WTC11 (cell line): ENCODE measurements at regions not wholly inside any gene's neighbourhood (a gene's known extent, or its start where the extent isn't known, plus 50 kb on each side); places are given as distances from the start of the nearest gene placed in this dataset.

ENCODE experiments used
- ATAC-seq: fragments of 200-7000 bp; cut with Tn5 transposase; 2 replicates; pipeline ENCODE4 v1.10.0; 2021; ENCODE audit warnings: mild to moderate bottlenecking, moderate library complexity
- CTCF ChIA-PET: fragments of 300-600 bp; sonication (Branson Sonifier 250); formaldehyde crosslinking; loops from one replicate; lab custom pipeline; 2021; ENCODE audit warnings: antibody characterized with exemption; lab: Charles Lee
- POLR2A ChIA-PET: fragments of 350-600 bp; sonication (Branson Sonifier 250); formaldehyde crosslinking; loops from one replicate; lab custom pipeline; 2021; ENCODE audit warnings: antibody characterized with exemption; lab: Charles Lee
- DNase-seq: peaks from one replicate; pipeline ENCODE4 v3.0.0; 2021; ENCODE audit warnings: low spot score
- H3K27ac Mint-ChIP-seq: 2 replicates; pipeline ENCODE4 v1.8.0; 2021; ENCODE audit warnings: mixed read lengths
- H3K27me3 Mint-ChIP-seq: 2 replicates; pipeline ENCODE4 v1.8.0; 2021; ENCODE audit warnings: low read depth, mild to moderate bottlenecking, moderate library complexity, mixed read lengths
- H3K36me3 Mint-ChIP-seq: 2 replicates; pipeline ENCODE4 v1.8.0; 2021; ENCODE audit warnings: mixed read lengths
- H3K4me1 Mint-ChIP-seq: 2 replicates; pipeline ENCODE4 v1.8.0; 2022; ENCODE audit warnings: mixed read lengths
- H3K4me3 Mint-ChIP-seq: 2 replicates; pipeline ENCODE4 v1.8.0; 2021; ENCODE audit warnings: mild to moderate bottlenecking, moderate library complexity, mixed read lengths
- H3K9me3 Mint-ChIP-seq: 2 replicates; pipeline ENCODE4 v1.8.0; 2021; ENCODE audit warnings: mixed read lengths
- MXD4 ChIP-seq: fragments of 250-450 bp; sonication (Bioruptor Pico); IDR thresholded peaks from 2 replicates; pipeline ENCODE4 v1.8.0; 2021; ENCODE audit warnings: mild to moderate bottlenecking, moderate library complexity, borderline replicate concordance
- MYBL2 ChIP-seq: sonication (generic); formaldehyde crosslinking; IDR thresholded peaks from 2 replicates; pipeline ENCODE4 v1.8.1; 2023; ENCODE audit warnings: mild to moderate bottlenecking, moderate library complexity, missing genetic modification reagents
- TEAD4 ChIP-seq: sonication (generic); formaldehyde crosslinking; IDR thresholded peaks from 2 replicates; pipeline ENCODE4 v1.8.0; 2022; ENCODE audit warnings: mild to moderate bottlenecking, missing genetic modification reagents
- TP53 ChIP-seq: sonication (generic); formaldehyde crosslinking; IDR thresholded peaks from 2 replicates; pipeline ENCODE4 v1.8.1; 2023; ENCODE audit warnings: mild to moderate bottlenecking, missing genetic modification reagents
- ZNF232 ChIP-seq: sonication (generic); formaldehyde crosslinking; IDR thresholded peaks from 2 replicates; pipeline ENCODE4 v1.8.0; 2022; ENCODE audit warnings: mild to moderate bottlenecking, missing genetic modification reagents
- ZNF317 ChIP-seq: sonication (generic); formaldehyde crosslinking; IDR thresholded peaks from 2 replicates; pipeline ENCODE4 v1.8.1; 2023; ENCODE audit warnings: low read depth, mild to moderate bottlenecking, moderate library complexity, missing genetic modification reagents, borderline replicate concordance
- ZNF416 ChIP-seq: fragments of 250-450 bp; sonication (Bioruptor Pico); IDR thresholded peaks from 2 replicates; pipeline ENCODE4 v1.9.0; 2021; ENCODE audit warnings: mild to moderate bottlenecking, inconsistent platforms
- ZNF423 ChIP-seq: fragments of 250-450 bp; sonication (Bioruptor Pico); IDR thresholded peaks from 2 replicates; pipeline ENCODE4 v2.1.2; 2022; ENCODE audit warnings: mild to moderate bottlenecking, moderate library complexity
- TF ChIP-seq, protein P1 (sequence below): sonication (generic); formaldehyde crosslinking; IDR thresholded peaks from 2 replicates; pipeline ENCODE4 v1.8.0; 2023; ENCODE audit warnings: mild to moderate bottlenecking, missing genetic modification reagents
- TF ChIP-seq, protein P2 (sequence below): sonication (generic); formaldehyde crosslinking; IDR thresholded peaks from 2 replicates; pipeline ENCODE4 v1.8.1; 2022; ENCODE audit warnings: mild to moderate bottlenecking, missing genetic modification reagents, moderate library complexity, borderline replicate concordance
- TF ChIP-seq, protein P3 (sequence below): sonication (generic); formaldehyde crosslinking; IDR thresholded peaks from 2 replicates; pipeline ENCODE4 v1.8.1; 2023; ENCODE audit warnings: mild to moderate bottlenecking, missing genetic modification reagents, moderate library complexity
- TF ChIP-seq, protein P4 (sequence below): sonication (generic); formaldehyde crosslinking; IDR thresholded peaks from 2 replicates; pipeline ENCODE4 v1.8.1; 2022; ENCODE audit warnings: mild to moderate bottlenecking, moderate library complexity, missing genetic modification reagents
- TF ChIP-seq, protein P5 (sequence below): sonication (generic); formaldehyde crosslinking; IDR thresholded peaks from 2 replicates; pipeline ENCODE4 v1.8.0; 2022; ENCODE audit warnings: mild to moderate bottlenecking, missing genetic modification reagents
- TF ChIP-seq, protein P6 (sequence below): sonication (generic); formaldehyde crosslinking; IDR thresholded peaks from 2 replicates; pipeline ENCODE4 v1.8.0; 2022; ENCODE audit warnings: mild to moderate bottlenecking, missing genetic modification reagents

DNA sequence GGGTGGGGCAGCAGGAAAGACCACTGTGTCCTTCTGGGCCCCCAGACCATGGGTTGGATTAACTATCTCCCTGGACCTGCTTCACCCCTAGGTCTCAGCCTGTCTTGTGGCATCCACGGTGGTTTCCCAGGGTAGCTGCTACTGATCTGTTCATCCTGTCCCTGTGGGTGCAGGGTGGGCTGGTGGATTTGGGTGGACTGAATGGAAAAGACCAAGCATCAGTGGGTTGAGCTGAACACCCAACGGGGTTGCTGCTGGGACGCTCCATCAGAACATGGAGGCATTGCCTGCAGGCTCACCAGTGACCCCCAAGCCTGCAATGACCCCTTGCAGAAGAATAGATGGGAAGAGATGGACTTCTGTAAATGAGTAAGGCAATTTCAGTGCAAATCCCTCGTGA lies 812.1 kb downstream of the TBC1D22A start:
- no peak for ATAC-seq
- Mint-ChIP-seq H3K36me3 (peaks cover 21% of the 10 kb centered on the region), H3K9me3 (peaks cover 59% of the 10 kb centered on the region)

DNA sequence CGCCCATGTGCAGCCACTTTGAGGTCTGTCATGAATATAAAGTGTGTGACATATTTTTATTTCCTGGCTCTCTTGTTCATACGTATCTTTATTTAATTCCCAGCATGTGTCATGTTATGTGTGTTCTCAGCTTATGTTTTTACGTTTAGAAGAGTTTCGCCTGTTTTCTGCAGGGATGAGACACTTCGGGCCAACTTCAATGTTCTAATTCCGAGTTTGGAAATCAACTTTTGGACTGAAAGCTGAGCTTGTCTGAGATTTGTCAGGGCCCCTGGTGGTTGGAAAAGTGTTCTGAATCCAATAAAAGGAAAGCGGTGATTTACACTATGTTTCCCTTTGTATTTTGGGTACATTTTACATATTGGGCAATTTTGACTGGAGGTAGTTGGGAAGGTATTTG lies 810.7 kb downstream of the TBC1D22A start:
- ChIA-PET CTCF (no interaction called here), POLR2A (no interaction called here)
- Mint-ChIP-seq H3K27me3 (no peaks in the 10 kb centered on the region; the same call in 1 of the 2 replicates), H3K36me3 (peaks cover 15% of the 10 kb centered on the region), H3K4me1 (peaks cover 5% of the 10 kb centered on the region; the same call in 1 of the 2 replicates), H3K4me3 (no peak overlapping the region), H3K9me3 (peaks cover 54% of the 10 kb centered on the region), H3K27ac (no peak overlapping the region)
- DNase-seq (no peak), ATAC-seq (no peak)
- TF ChIP-seq MYBL2 (CRISPR knock-in tag) (no peak), TEAD4 (CRISPR knock-in tag) (no peak), ZNF423 (CRISPR knock-in tag) (no peak), MXD4 (CRISPR knock-in tag) (no peak), ZNF416 (CRISPR knock-in tag) (no peak), ZNF232 (CRISPR knock-in tag) (no peak), TP53 (CRISPR knock-in tag) (no peak)
- TF ChIP-seq, protein P1, sequence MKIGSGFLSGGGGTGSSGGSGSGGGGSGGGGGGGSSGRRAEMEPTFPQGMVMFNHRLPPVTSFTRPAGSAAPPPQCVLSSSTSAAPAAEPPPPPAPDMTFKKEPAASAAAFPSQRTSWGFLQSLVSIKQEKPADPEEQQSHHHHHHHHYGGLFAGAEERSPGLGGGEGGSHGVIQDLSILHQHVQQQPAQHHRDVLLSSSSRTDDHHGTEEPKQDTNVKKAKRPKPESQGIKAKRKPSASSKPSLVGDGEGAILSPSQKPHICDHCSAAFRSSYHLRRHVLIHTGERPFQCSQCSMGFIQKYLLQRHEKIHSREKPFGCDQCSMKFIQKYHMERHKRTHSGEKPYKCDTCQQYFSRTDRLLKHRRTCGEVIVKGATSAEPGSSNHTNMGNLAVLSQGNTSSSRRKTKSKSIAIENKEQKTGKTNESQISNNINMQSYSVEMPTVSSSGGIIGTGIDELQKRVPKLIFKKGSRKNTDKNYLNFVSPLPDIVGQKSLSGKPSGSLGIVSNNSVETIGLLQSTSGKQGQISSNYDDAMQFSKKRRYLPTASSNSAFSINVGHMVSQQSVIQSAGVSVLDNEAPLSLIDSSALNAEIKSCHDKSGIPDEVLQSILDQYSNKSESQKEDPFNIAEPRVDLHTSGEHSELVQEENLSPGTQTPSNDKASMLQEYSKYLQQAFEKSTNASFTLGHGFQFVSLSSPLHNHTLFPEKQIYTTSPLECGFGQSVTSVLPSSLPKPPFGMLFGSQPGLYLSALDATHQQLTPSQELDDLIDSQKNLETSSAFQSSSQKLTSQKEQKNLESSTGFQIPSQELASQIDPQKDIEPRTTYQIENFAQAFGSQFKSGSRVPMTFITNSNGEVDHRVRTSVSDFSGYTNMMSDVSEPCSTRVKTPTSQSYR = no peak
- TF ChIP-seq, protein P2, sequence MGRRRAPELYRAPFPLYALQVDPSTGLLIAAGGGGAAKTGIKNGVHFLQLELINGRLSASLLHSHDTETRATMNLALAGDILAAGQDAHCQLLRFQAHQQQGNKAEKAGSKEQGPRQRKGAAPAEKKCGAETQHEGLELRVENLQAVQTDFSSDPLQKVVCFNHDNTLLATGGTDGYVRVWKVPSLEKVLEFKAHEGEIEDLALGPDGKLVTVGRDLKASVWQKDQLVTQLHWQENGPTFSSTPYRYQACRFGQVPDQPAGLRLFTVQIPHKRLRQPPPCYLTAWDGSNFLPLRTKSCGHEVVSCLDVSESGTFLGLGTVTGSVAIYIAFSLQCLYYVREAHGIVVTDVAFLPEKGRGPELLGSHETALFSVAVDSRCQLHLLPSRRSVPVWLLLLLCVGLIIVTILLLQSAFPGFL (CRISPR knock-in tag) = no peak
- TF ChIP-seq, protein P3, sequence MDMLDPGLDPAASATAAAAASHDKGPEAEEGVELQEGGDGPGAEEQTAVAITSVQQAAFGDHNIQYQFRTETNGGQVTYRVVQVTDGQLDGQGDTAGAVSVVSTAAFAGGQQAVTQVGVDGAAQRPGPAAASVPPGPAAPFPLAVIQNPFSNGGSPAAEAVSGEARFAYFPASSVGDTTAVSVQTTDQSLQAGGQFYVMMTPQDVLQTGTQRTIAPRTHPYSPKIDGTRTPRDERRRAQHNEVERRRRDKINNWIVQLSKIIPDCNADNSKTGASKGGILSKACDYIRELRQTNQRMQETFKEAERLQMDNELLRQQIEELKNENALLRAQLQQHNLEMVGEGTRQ (CRISPR knock-in tag) = no peak
- TF ChIP-seq, protein P4, sequence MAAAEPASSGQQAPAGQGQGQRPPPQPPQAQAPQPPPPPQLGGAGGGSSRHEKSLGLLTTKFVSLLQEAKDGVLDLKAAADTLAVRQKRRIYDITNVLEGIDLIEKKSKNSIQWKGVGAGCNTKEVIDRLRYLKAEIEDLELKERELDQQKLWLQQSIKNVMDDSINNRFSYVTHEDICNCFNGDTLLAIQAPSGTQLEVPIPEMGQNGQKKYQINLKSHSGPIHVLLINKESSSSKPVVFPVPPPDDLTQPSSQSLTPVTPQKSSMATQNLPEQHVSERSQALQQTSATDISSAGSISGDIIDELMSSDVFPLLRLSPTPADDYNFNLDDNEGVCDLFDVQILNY (CRISPR knock-in tag) = no peak

More for the DNA sequence above, 812.1 kb downstream of the TBC1D22A start:
- POLR2A ChIA-PET = no interaction called here
- TF ChIP-seq, protein P5, sequence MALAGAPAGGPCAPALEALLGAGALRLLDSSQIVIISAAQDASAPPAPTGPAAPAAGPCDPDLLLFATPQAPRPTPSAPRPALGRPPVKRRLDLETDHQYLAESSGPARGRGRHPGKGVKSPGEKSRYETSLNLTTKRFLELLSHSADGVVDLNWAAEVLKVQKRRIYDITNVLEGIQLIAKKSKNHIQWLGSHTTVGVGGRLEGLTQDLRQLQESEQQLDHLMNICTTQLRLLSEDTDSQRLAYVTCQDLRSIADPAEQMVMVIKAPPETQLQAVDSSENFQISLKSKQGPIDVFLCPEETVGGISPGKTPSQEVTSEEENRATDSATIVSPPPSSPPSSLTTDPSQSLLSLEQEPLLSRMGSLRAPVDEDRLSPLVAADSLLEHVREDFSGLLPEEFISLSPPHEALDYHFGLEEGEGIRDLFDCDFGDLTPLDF (CRISPR knock-in tag) = no peak
- TF ChIP-seq, protein P3 (CRISPR knock-in tag) = no peak
- TF ChIP-seq, protein P6, sequence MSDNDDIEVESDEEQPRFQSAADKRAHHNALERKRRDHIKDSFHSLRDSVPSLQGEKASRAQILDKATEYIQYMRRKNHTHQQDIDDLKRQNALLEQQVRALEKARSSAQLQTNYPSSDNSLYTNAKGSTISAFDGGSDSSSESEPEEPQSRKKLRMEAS (CRISPR knock-in tag) = no peak
- TF ChIP-seq ZNF317 (CRISPR knock-in tag) = no peak
- TF ChIP-seq, all 79 proteins: peak for 0
- H3K4me3 Mint-ChIP-seq = no peak overlapping the region
- peaks cover 7% of the 10 kb centered on the region for H3K4me1 Mint-ChIP-seq
- no peaks in the 10 kb centered on the region; the same call in 1 of the 2 replicates for H3K27me3 Mint-ChIP-seq
- CTCF ChIA-PET = no interaction called here
- no peak for DNase-seq
- no peak overlapping the region for H3K27ac Mint-ChIP-seq
